ENCODE measurements at regions not wholly inside any gene's neighbourhood (a gene's known extent, or its start where the extent isn't known, plus 50 kb on each side); places are given as distances from the start of the nearest gene placed in this dataset.

GRCh38 chr13:89953581-89953980 is 1393.9 kb upstream of the MIR17HG start:
- H3K4me3 ChIP-seq (ENCODE audit: insufficient read depth, low read depth, low read length, poor library complexity, severe bottlenecking), result no peak overlapping the region
- no peaks in the 10 kb centered on the region for H3K4me1 ChIP-seq (ENCODE audit: control insufficient read depth, insufficient read depth, low read length, poor library complexity, severe bottlenecking)
- no peak overlapping the region for H3K27ac ChIP-seq (ENCODE audit: insufficient read depth, low read length, poor library complexity, severe bottlenecking)
- no peaks in the 10 kb centered on the region for H3K36me3 ChIP-seq (ENCODE audit: control insufficient read depth, insufficient read depth, low read length)
- no peaks in the 10 kb centered on the region for H3K27me3 ChIP-seq (replicated peaks; ENCODE audit: control insufficient read depth, insufficient read depth, low read length, poor library complexity, severe bottlenecking)
- no peak for DNase-seq
- H3K9me3 ChIP-seq (ENCODE audit: control insufficient read depth, low read length), result no peaks in the 10 kb centered on the region

DNA sequence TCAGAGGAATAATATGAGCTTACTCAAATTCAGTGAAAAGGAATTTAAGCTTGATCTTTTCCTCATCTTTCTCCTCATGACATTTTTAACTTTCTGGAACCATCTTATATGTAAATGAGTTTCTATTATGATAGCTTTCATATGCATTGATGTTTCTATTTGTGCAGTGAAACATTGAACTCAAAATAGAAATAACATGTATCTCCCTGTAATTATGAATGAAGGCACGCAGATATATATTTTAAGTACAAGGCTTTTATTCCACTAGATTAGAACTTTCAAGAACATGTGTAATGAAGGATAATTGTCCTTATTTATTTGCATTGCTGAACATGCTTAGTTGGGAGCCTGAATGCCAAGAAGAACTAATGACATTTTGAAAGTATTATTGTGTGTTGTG is 1391.7 kb upstream of the MIR17HG start:
- H3K4me1 ChIP-seq (ENCODE audit: control insufficient read depth, insufficient read depth, low read length, poor library complexity, severe bottlenecking), result no peaks in the 10 kb centered on the region
- H3K27me3 ChIP-seq (replicated peaks; ENCODE audit: control insufficient read depth, insufficient read depth, low read length, poor library complexity, severe bottlenecking), result no peaks in the 10 kb centered on the region
- no peak overlapping the region for H3K4me3 ChIP-seq (ENCODE audit: insufficient read depth, low read depth, low read length, poor library complexity, severe bottlenecking)
- H3K9me3 ChIP-seq (ENCODE audit: control insufficient read depth, low read length), result no peaks in the 10 kb centered on the region
- no peaks in the 10 kb centered on the region for H3K36me3 ChIP-seq (ENCODE audit: control insufficient read depth, insufficient read depth, low read length)
- no peak for DNase-seq
- no peak overlapping the region for H3K27ac ChIP-seq (ENCODE audit: insufficient read depth, low read length, poor library complexity, severe bottlenecking)

- no peak overlapping the region for H3K27ac ChIP-seq (ENCODE audit: insufficient read depth, low read length, poor library complexity, severe bottlenecking)
- no peak overlapping the region for H3K4me3 ChIP-seq (ENCODE audit: insufficient read depth, low read depth, low read length, poor library complexity, severe bottlenecking)
- DNase-seq, result no peak
- H3K27me3 ChIP-seq (replicated peaks; ENCODE audit: control insufficient read depth, insufficient read depth, low read length, poor library complexity, severe bottlenecking), result no peaks in the 10 kb centered on the region
- no peaks in the 10 kb centered on the region for H3K9me3 ChIP-seq (ENCODE audit: control insufficient read depth, low read length)
- H3K4me1 ChIP-seq (ENCODE audit: control insufficient read depth, insufficient read depth, low read length, poor library complexity, severe bottlenecking), result no peaks in the 10 kb centered on the region
- H3K36me3 ChIP-seq (ENCODE audit: control insufficient read depth, insufficient read depth, low read length), result no peaks in the 10 kb centered on the region
Measured at GRCh38 chr13:89959074-89959473, 1388.4 kb upstream of the MIR17HG start.

- H3K9me3 ChIP-seq (ENCODE audit: control insufficient read depth, low read length), result no peaks in the 10 kb centered on the region
- no peak overlapping the region for H3K27ac ChIP-seq (ENCODE audit: insufficient read depth, low read length, poor library complexity, severe bottlenecking)
- no peak for DNase-seq
- no peaks in the 10 kb centered on the region for H3K4me1 ChIP-seq (ENCODE audit: control insufficient read depth, insufficient read depth, low read length, poor library complexity, severe bottlenecking)
- no peak overlapping the region for H3K4me3 ChIP-seq (ENCODE audit: insufficient read depth, low read depth, low read length, poor library complexity, severe bottlenecking)
- no peaks in the 10 kb centered on the region for H3K27me3 ChIP-seq (replicated peaks; ENCODE audit: control insufficient read depth, insufficient read depth, low read length, poor library complexity, severe bottlenecking)
- H3K36me3 ChIP-seq (ENCODE audit: control insufficient read depth, insufficient read depth, low read length), result no peaks in the 10 kb centered on the region
Measured at GRCh38 chr13:89965252-89965651, 1382.2 kb upstream of the MIR17HG start.

DNA sequence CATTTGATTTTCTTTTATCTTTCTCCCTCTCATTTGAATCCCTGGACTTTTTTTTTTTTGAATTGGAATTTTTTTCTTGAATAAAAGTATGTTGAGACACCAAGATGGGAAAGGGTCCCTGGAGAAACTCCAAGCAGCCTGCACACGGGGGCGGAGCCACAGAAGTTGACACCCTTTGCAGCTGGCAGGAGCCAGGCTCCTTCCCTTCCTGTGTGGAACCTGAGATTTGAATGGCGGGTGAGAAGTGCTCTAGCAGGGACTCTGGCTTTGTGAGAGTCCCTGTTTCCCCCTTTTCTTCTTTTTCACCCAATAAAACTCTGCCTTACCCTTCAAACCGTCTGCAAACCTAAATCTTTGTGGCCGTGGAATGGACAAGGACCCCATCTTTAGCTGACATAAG is 1381.0 kb upstream of the MIR17HG start:
- Histone ChIP-seq H3K4me1 (ENCODE audit: control insufficient read depth, insufficient read depth, low read length, poor library complexity, severe bottlenecking) (no peaks in the 10 kb centered on the region), H3K27ac (ENCODE audit: insufficient read depth, low read length, poor library complexity, severe bottlenecking) (no peak overlapping the region), H3K9me3 (ENCODE audit: control insufficient read depth, low read length) (no peaks in the 10 kb centered on the region), H3K27me3 (replicated peaks; ENCODE audit: control insufficient read depth, insufficient read depth, low read length, poor library complexity, severe bottlenecking) (no peaks in the 10 kb centered on the region), H3K4me3 (ENCODE audit: insufficient read depth, low read depth, low read length, poor library complexity, severe bottlenecking) (no peak overlapping the region), H3K36me3 (ENCODE audit: control insufficient read depth, insufficient read depth, low read length) (no peaks in the 10 kb centered on the region)
- no peak for DNase-seq

DNA sequence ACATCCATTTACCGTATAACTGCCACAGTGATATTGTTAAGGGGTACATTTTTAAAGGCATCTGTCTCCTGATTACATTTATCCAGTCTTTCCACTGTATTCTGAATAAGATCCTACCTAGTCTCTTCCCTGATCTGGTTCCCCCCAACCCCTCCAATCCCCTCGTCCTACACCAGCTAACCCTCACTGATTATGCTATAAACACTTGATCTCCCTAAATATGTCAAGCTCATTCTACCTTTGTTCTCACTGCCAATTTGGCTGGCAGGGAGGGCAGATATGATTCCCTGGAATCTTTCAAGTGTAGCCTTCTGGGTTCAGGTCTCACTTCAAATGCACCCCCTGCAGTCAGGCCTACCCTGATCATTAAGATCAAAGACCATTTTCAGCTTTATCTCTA is 1379.8 kb upstream of the MIR17HG start:
- Histone ChIP-seq H3K36me3 (ENCODE audit: control insufficient read depth, insufficient read depth, low read length) (no peaks in the 10 kb centered on the region), H3K4me1 (ENCODE audit: control insufficient read depth, insufficient read depth, low read length, poor library complexity, severe bottlenecking) (no peaks in the 10 kb centered on the region), H3K27me3 (replicated peaks; ENCODE audit: control insufficient read depth, insufficient read depth, low read length, poor library complexity, severe bottlenecking) (no peaks in the 10 kb centered on the region), H3K9me3 (ENCODE audit: control insufficient read depth, low read length) (no peaks in the 10 kb centered on the region), H3K4me3 (ENCODE audit: insufficient read depth, low read depth, low read length, poor library complexity, severe bottlenecking) (no peak overlapping the region), H3K27ac (ENCODE audit: insufficient read depth, low read length, poor library complexity, severe bottlenecking) (no peak overlapping the region)
- no peak for DNase-seq

- Histone ChIP-seq H3K4me3 (ENCODE audit: insufficient read depth, low read depth, low read length, poor library complexity, severe bottlenecking) (no peak overlapping the region), H3K27ac (ENCODE audit: insufficient read depth, low read length, poor library complexity, severe bottlenecking) (no peak overlapping the region), H3K27me3 (replicated peaks; ENCODE audit: control insufficient read depth, insufficient read depth, low read length, poor library complexity, severe bottlenecking) (no peaks in the 10 kb centered on the region), H3K36me3 (ENCODE audit: control insufficient read depth, insufficient read depth, low read length) (no peaks in the 10 kb centered on the region), H3K9me3 (ENCODE audit: control insufficient read depth, low read length) (no peaks in the 10 kb centered on the region), H3K4me1 (ENCODE audit: control insufficient read depth, insufficient read depth, low read length, poor library complexity, severe bottlenecking) (no peaks in the 10 kb centered on the region)
- DNase-seq, result no peak
Measured at GRCh38 chr13:89968470-89968869, 1379.0 kb upstream of the MIR17HG start.

GRCh38 chr13:89970353-89970709 is 1377.2 kb upstream of the MIR17HG start:
- Histone ChIP-seq H3K4me1 (ENCODE audit: control insufficient read depth, insufficient read depth, low read length, poor library complexity, severe bottlenecking) (no peaks in the 10 kb centered on the region), H3K27me3 (replicated peaks; ENCODE audit: control insufficient read depth, insufficient read depth, low read length, poor library complexity, severe bottlenecking) (no peaks in the 10 kb centered on the region), H3K9me3 (ENCODE audit: control insufficient read depth, low read length) (no peaks in the 10 kb centered on the region), H3K27ac (ENCODE audit: insufficient read depth, low read length, poor library complexity, severe bottlenecking) (no peak overlapping the region), H3K36me3 (ENCODE audit: control insufficient read depth, insufficient read depth, low read length) (no peaks in the 10 kb centered on the region), H3K4me3 (ENCODE audit: insufficient read depth, low read depth, low read length, poor library complexity, severe bottlenecking) (no peak overlapping the region)
- no peak for DNase-seq

DNA sequence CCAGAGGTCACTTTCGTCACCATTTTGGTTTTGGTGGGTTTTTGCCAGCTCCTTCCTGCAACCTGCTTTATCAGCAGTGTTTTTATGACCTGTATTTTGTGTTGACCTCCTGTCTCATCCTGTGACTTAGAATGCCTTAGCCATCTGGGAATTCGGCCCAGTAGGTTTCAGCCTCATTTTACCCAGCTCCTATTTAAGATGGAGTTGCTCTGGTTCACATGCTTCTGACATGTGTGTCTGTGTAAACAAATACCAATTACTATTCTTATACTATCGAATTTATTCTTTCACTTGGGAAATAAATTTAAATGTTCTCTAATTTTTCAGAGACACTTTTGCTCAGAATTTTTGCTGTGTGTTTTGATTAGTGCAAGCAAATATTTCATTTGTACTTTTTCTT is 1370.3 kb upstream of the MIR17HG start:
- no peak overlapping the region for H3K27ac ChIP-seq (ENCODE audit: insufficient read depth, low read length, poor library complexity, severe bottlenecking)
- no peaks in the 10 kb centered on the region for H3K27me3 ChIP-seq (replicated peaks; ENCODE audit: control insufficient read depth, insufficient read depth, low read length, poor library complexity, severe bottlenecking)
- H3K9me3 ChIP-seq (ENCODE audit: control insufficient read depth, low read length), result no peaks in the 10 kb centered on the region
- H3K4me3 ChIP-seq (ENCODE audit: insufficient read depth, low read depth, low read length, poor library complexity, severe bottlenecking), result no peak overlapping the region
- no peak for DNase-seq
- no peaks in the 10 kb centered on the region for H3K36me3 ChIP-seq (ENCODE audit: control insufficient read depth, insufficient read depth, low read length)
- H3K4me1 ChIP-seq (ENCODE audit: control insufficient read depth, insufficient read depth, low read length, poor library complexity, severe bottlenecking), result no peaks in the 10 kb centered on the region

- no peaks in the 10 kb centered on the region for H3K9me3 ChIP-seq (ENCODE audit: control insufficient read depth, low read length)
- no peaks in the 10 kb centered on the region for H3K27me3 ChIP-seq (replicated peaks; ENCODE audit: control insufficient read depth, insufficient read depth, low read length, poor library complexity, severe bottlenecking)
- no peak overlapping the region for H3K27ac ChIP-seq (ENCODE audit: insufficient read depth, low read length, poor library complexity, severe bottlenecking)
- no peak overlapping the region for H3K4me3 ChIP-seq (ENCODE audit: insufficient read depth, low read depth, low read length, poor library complexity, severe bottlenecking)
- no peak for DNase-seq
- H3K4me1 ChIP-seq (ENCODE audit: control insufficient read depth, insufficient read depth, low read length, poor library complexity, severe bottlenecking), result no peaks in the 10 kb centered on the region
- no peaks in the 10 kb centered on the region for H3K36me3 ChIP-seq (ENCODE audit: control insufficient read depth, insufficient read depth, low read length)
Measured at GRCh38 chr13:89980896-89981295, 1366.6 kb upstream of the MIR17HG start.

Data from effector memory CD4-positive, alpha-beta T cell (primary cell).